SK-N-SH (cell line): ENCODE measurements at regions not wholly inside any gene's neighbourhood (a gene's known extent, or its start where the extent isn't known, plus 50 kb on each side); places are given as distances from the start of the nearest gene placed in this dataset.

Experiments
- CTCF ChIP-seq: fragments of 200-600 bp; sonication (generic); IDR thresholded peaks from 2 replicates; pipeline ENCODE4 v1.6.1; 2017; ENCODE audit warnings: antibody characterized with exemption, mild to moderate bottlenecking, moderate library complexity
- EP300 ChIP-seq, 2 experiments: IDR thresholded peaks; 2 replicates each; pipeline versions ENCODE4 v1.4.0 to v1.6.1; 2012; ENCODE audit warnings: borderline replicate concordance in 1 of 2, low read depth in 1 of 2, low read length in 1 of 2
- EZH2phosphoT487 ChIP-seq: fragments of 200-600 bp; sonication (generic); IDR thresholded peaks from 2 replicates; pipeline ENCODE4 v1.6.1; 2017; ENCODE audit warnings: low read depth, mixed run types, mild to moderate bottlenecking, antibody characterized with exemption, moderate library complexity, borderline replicate concordance
- JUND ChIP-seq: IDR thresholded peaks from 2 replicates; pipeline ENCODE4 v1.4.0; 2012
- RFX5 ChIP-seq: IDR thresholded peaks from 2 replicates; pipeline ENCODE4 v1.6.1; 2012; ENCODE audit warnings: mild to moderate bottlenecking, improper control_type of control experiment, low read length
- RXRA ChIP-seq: IDR thresholded peaks from 2 replicates; pipeline ENCODE4 v1.4.0; 2012; ENCODE audit warnings: low read depth, mild to moderate bottlenecking, borderline replicate concordance
- TEAD4 ChIP-seq: IDR thresholded peaks from 2 replicates; pipeline ENCODE4 v1.4.0; 2012; ENCODE audit warnings: mild to moderate bottlenecking, borderline replicate concordance; ENCODE audit not compliant: insufficient read depth
- TF ChIP-seq, protein P1 (sequence below): fragments of 150-350 bp; IDR thresholded peaks from 2 replicates; pipeline ENCODE4 v1.6.1; 2017; ENCODE audit warnings: antibody characterized with exemption, low read length, low read depth, borderline replicate concordance

- no peak for TF ChIP-seq RFX5
- TF ChIP-seq JUND, result no peak
- TF ChIP-seq, protein P1, sequence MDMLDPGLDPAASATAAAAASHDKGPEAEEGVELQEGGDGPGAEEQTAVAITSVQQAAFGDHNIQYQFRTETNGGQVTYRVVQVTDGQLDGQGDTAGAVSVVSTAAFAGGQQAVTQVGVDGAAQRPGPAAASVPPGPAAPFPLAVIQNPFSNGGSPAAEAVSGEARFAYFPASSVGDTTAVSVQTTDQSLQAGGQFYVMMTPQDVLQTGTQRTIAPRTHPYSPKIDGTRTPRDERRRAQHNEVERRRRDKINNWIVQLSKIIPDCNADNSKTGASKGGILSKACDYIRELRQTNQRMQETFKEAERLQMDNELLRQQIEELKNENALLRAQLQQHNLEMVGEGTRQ, result no peak
- no peak for TF ChIP-seq CTCF
- no peak for TF ChIP-seq EZH2phosphoT487
- no peak for TF ChIP-seq EP300 (IDR thresholded peaks at IDR 0.05; ENCODE audit: borderline replicate concordance in 1 of 2, low read depth in 1 of 2, low read length in 1 of 2)
- TF ChIP-seq RXRA, result no peak
- no peak for TF ChIP-seq TEAD4
Observed at GRCh38 chr6:159439651-159440050, 253.4 kb downstream of the SOD2 start.
